SK-N-SH (cell line): ENCODE measurements at regions not wholly inside any gene's neighbourhood (a gene's known extent, or its start where the extent isn't known, plus 50 kb on each side); places are given as distances from the start of the nearest gene placed in this dataset.

Experiments used
- CTCF ChIA-PET: fragments of 300-600, 350-600 bp; formaldehyde crosslinking; extraction: SDS; loops from one replicate; lab custom pipeline; 2021; lab: Yijun Ruan, JAX
- POLR2A ChIA-PET: fragments of 350-600 bp; sonication (Branson Sonifier 250); formaldehyde crosslinking; extraction: SDS; loops from one replicate; lab custom pipeline; 2020; ENCODE audit warnings: antibody characterized with exemption, inconsistent platforms; lab: Yijun Ruan, JAX
- DNase-seq: peaks from one replicate; pipeline ENCODE4 v3.0.0; 2012
- H2AFZ ChIP-seq: fragments of 200-600 bp; sonication (generic); 2 replicates; pipeline ENCODE4 v1.8.1; 2016; ENCODE audit warnings: antibody characterized with exemption, mild to moderate bottlenecking, low read depth
- H3F3A ChIP-seq: fragments of 200-600 bp; sonication (generic); replicated peaks from 2 replicates; pipeline ENCODE3; 2016; ENCODE audit warnings: antibody characterized with exemption, mild to moderate bottlenecking; ENCODE audit not compliant: insufficient read depth
- H3K27ac ChIP-seq, 2 experiments: fragments of 200-500 bp in 1 of 2; fragments of 200-600 bp in 1 of 2; sonication (Bioruptor generic) in 1 of 2; sonication (generic), shearing (Covaris generic) in 1 of 2; 2 replicates each; pipeline versions ENCODE4 v1.5.1 to v1.6.1; 2014 to 2016; ENCODE audit warnings: low read depth in 2 of 2, inconsistent platforms in 1 of 2, low read length in 1 of 2, mild to moderate bottlenecking in 1 of 2, mixed read lengths in 1 of 2
- H3K27me3 ChIP-seq: fragments of 200-600 bp; sonication (generic), shearing (Covaris generic); 2 replicates; pipeline ENCODE4 v1.6.1; 2016; ENCODE audit warnings: mixed run types; ENCODE audit not compliant: insufficient read depth
- H3K36me3 ChIP-seq, 2 experiments: fragments of 200-500 bp in 1 of 2; fragments of 200-600 bp in 1 of 2; sonication (Bioruptor generic) in 1 of 2; sonication (generic) in 1 of 2; replicated peaks in 1 of 2; 2 replicates each; pipeline versions ENCODE3 to v1.5.1; 2014 to 2016; ENCODE audit warnings: low read length in 1 of 2, mild to moderate bottlenecking in 1 of 2; ENCODE audit not compliant: insufficient read depth in 2 of 2, control insufficient read depth in 1 of 2
- H3K4me1 ChIP-seq, 2 experiments: fragments of 200-500 bp in 1 of 2; fragments of 200-600 bp in 1 of 2; sonication (Bioruptor generic) in 1 of 2; sonication (generic), shearing (Covaris generic) in 1 of 2; 2 replicates each; pipeline versions ENCODE4 v1.5.1 to v1.6.1; 2014 to 2016; ENCODE audit warnings: low read depth in 1 of 2, low read length in 1 of 2, mixed run types in 1 of 2; ENCODE audit not compliant: insufficient read depth in 2 of 2, control insufficient read depth in 1 of 2
- H3K4me2 ChIP-seq: fragments of 200-600 bp; sonication (generic), shearing (Covaris generic); 2 replicates; pipeline ENCODE4 v1.6.1; 2017; ENCODE audit warnings: mixed run types
- H3K4me3 ChIP-seq, 2 experiments: fragments of 200-500 bp in 1 of 2; fragments of 200-600 bp in 1 of 2; sonication (Bioruptor generic) in 1 of 2; sonication (generic), shearing (Covaris generic) in 1 of 2; 2 replicates each; pipeline versions ENCODE4 v1.5.1 to v1.8.1; 2014 to 2016; ENCODE audit warnings: low read depth in 2 of 2, inconsistent platforms in 1 of 2, low read length in 1 of 2, mild to moderate bottlenecking in 1 of 2, mixed read lengths in 1 of 2, moderate library complexity in 1 of 2
- H3K79me2 ChIP-seq: fragments of 200-600 bp; sonication (generic); 2 replicates; pipeline ENCODE4 v1.8.1; 2017; ENCODE audit warnings: mild to moderate bottlenecking; ENCODE audit not compliant: insufficient read depth
- H3K9ac ChIP-seq: fragments of 200-600 bp; sonication (generic); 2 replicates; pipeline ENCODE4 v1.6.1; 2017; ENCODE audit warnings: mixed run types
- H3K9me2 ChIP-seq: fragments of 200-600 bp; sonication (generic); 2 replicates; pipeline ENCODE4 v1.6.1; 2017; ENCODE audit warnings: mixed run types
- H3K9me3 ChIP-seq: fragments of 200-600 bp; sonication (generic); 2 replicates; pipeline ENCODE4 v1.6.1; 2017; ENCODE audit warnings: mixed run types, mild to moderate bottlenecking, moderate library complexity
- H4K20me1 ChIP-seq: fragments of 200-600 bp; sonication (generic); 2 replicates; pipeline ENCODE4 v1.6.1; 2017; ENCODE audit warnings: mild to moderate bottlenecking, mixed run types; ENCODE audit not compliant: insufficient read depth
- CHD2 ChIP-seq: fragments of 150-350 bp; IDR thresholded peaks from 2 replicates; pipeline ENCODE4 v1.6.1; 2018; ENCODE audit warnings: low read length; ENCODE audit not compliant: partially characterized antibody
- ELF1 ChIP-seq: IDR thresholded peaks from 2 replicates; pipeline ENCODE4 v1.4.0; 2012
- EP300 ChIP-seq, 2 experiments: IDR thresholded peaks; 2 replicates each; pipeline versions ENCODE4 v1.4.0 to v1.6.1; 2012; ENCODE audit warnings: borderline replicate concordance in 1 of 2, low read depth in 1 of 2, low read length in 1 of 2
- FOXM1 ChIP-seq: IDR thresholded peaks from 2 replicates; pipeline ENCODE4 v1.4.0; 2012; ENCODE audit warnings: low read depth, mild to moderate bottlenecking
- GABPA ChIP-seq: IDR thresholded peaks from 2 replicates; pipeline ENCODE4 v1.4.0; 2012; ENCODE audit warnings: low read depth, mild to moderate bottlenecking
- JUND ChIP-seq: IDR thresholded peaks from 2 replicates; pipeline ENCODE4 v1.4.0; 2012
- MXI1 ChIP-seq: IDR thresholded peaks from 2 replicates; pipeline ENCODE4 v1.6.1; 2012; ENCODE audit warnings: mild to moderate bottlenecking, low read depth, low read length, improper control_type of control experiment
- NFIC ChIP-seq: IDR thresholded peaks from 2 replicates; pipeline ENCODE4 v1.4.0; 2012; ENCODE audit warnings: borderline replicate concordance
- NRF1 ChIP-seq: IDR thresholded peaks from 2 replicates; pipeline ENCODE4 v1.6.1; 2012; ENCODE audit warnings: low read depth, mild to moderate bottlenecking, low read length
- POLR2AphosphoS5 ChIP-seq: IDR thresholded peaks from 2 replicates; pipeline ENCODE4 v1.6.1; 2012; ENCODE audit warnings: low read depth, low read length
- RAD21 ChIP-seq: IDR thresholded peaks from 2 replicates; pipeline ENCODE4 v1.6.1; 2012; ENCODE audit warnings: mild to moderate bottlenecking, low read length
- RCOR1 ChIP-seq: fragments of 150-350 bp; IDR thresholded peaks from 2 replicates; pipeline ENCODE4 v1.6.1; 2017; ENCODE audit warnings: antibody characterized with exemption, low read length
- REST ChIP-seq: IDR thresholded peaks from 2 replicates; pipeline ENCODE4 v1.6.1; 2012; ENCODE audit warnings: mild to moderate bottlenecking, low read depth, low read length, moderate library complexity
- RFX5 ChIP-seq: IDR thresholded peaks from 2 replicates; pipeline ENCODE4 v1.6.1; 2012; ENCODE audit warnings: mild to moderate bottlenecking, improper control_type of control experiment, low read length
- SIN3A ChIP-seq: IDR thresholded peaks from 2 replicates; pipeline ENCODE4 v1.6.1; 2012; ENCODE audit warnings: low read depth, mild to moderate bottlenecking, low read length, moderate library complexity, borderline replicate concordance
- TCF12 ChIP-seq: IDR thresholded peaks from 2 replicates; pipeline ENCODE4 v1.4.0; 2012
- WGBS: methylation state at CpG from one replicate; pipeline ENCODE4 v1.1.6; 2017; ENCODE audit warnings: low lambda C conversion rate; 5-methylcytosine and 5-hydroxymethylcytosine counted together
- TF ChIP-seq, protein P1 (sequence below): fragments of 200-600 bp; sonication (generic); IDR thresholded peaks from 2 replicates; pipeline ENCODE4 v1.6.1; 2017; ENCODE audit warnings: antibody characterized with exemption, mild to moderate bottlenecking, moderate library complexity
- TF ChIP-seq, protein P2 (sequence below): IDR thresholded peaks from 2 replicates; pipeline ENCODE4; 2012
- TF ChIP-seq, protein P3 (sequence below): IDR thresholded peaks from 2 replicates; pipeline ENCODE4 v1.4.0; 2012; ENCODE audit warnings: low read depth
- TF ChIP-seq, protein P4 (sequence below): fragments of 150-350 bp; IDR thresholded peaks from 2 replicates; pipeline ENCODE4 v1.6.1; 2016; ENCODE audit warnings: mild to moderate bottlenecking, low read depth, low read length

GRCh38 chr2:196549052-196549451 lies 90.5 kb upstream of the CCDC150 start:
- no peak for DNase-seq
- no peak for TF ChIP-seq NRF1
- TF ChIP-seq EP300 (IDR thresholded peaks at IDR 0.05; ENCODE audit: borderline replicate concordance in 1 of 2, low read depth in 1 of 2, low read length in 1 of 2) = no peak
- no peak for TF ChIP-seq RCOR1
- TF ChIP-seq JUND = no peak
- no peak for TF ChIP-seq RFX5
- TF ChIP-seq, protein P1, sequence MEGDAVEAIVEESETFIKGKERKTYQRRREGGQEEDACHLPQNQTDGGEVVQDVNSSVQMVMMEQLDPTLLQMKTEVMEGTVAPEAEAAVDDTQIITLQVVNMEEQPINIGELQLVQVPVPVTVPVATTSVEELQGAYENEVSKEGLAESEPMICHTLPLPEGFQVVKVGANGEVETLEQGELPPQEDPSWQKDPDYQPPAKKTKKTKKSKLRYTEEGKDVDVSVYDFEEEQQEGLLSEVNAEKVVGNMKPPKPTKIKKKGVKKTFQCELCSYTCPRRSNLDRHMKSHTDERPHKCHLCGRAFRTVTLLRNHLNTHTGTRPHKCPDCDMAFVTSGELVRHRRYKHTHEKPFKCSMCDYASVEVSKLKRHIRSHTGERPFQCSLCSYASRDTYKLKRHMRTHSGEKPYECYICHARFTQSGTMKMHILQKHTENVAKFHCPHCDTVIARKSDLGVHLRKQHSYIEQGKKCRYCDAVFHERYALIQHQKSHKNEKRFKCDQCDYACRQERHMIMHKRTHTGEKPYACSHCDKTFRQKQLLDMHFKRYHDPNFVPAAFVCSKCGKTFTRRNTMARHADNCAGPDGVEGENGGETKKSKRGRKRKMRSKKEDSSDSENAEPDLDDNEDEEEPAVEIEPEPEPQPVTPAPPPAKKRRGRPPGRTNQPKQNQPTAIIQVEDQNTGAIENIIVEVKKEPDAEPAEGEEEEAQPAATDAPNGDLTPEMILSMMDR = no peak
- TF ChIP-seq RAD21 = no peak
- TF ChIP-seq ELF1 = no peak
- no peak for TF ChIP-seq TCF12
- TF ChIP-seq, protein P2, sequence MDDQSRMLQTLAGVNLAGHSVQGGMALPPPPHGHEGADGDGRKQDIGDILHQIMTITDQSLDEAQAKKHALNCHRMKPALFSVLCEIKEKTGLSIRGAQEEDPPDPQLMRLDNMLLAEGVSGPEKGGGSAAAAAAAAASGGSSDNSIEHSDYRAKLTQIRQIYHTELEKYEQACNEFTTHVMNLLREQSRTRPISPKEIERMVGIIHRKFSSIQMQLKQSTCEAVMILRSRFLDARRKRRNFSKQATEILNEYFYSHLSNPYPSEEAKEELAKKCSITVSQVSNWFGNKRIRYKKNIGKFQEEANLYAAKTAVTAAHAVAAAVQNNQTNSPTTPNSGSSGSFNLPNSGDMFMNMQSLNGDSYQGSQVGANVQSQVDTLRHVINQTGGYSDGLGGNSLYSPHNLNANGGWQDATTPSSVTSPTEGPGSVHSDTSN = no peak
- no peak for TF ChIP-seq SIN3A
- no peak for TF ChIP-seq MXI1
- TF ChIP-seq FOXM1 = no peak
- TF ChIP-seq GABPA = no peak
- TF ChIP-seq, protein P3, sequence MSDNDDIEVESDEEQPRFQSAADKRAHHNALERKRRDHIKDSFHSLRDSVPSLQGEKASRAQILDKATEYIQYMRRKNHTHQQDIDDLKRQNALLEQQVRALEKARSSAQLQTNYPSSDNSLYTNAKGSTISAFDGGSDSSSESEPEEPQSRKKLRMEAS = no peak
- no peak for TF ChIP-seq POLR2AphosphoS5
- no peak for TF ChIP-seq CHD2
- TF ChIP-seq, protein P4, sequence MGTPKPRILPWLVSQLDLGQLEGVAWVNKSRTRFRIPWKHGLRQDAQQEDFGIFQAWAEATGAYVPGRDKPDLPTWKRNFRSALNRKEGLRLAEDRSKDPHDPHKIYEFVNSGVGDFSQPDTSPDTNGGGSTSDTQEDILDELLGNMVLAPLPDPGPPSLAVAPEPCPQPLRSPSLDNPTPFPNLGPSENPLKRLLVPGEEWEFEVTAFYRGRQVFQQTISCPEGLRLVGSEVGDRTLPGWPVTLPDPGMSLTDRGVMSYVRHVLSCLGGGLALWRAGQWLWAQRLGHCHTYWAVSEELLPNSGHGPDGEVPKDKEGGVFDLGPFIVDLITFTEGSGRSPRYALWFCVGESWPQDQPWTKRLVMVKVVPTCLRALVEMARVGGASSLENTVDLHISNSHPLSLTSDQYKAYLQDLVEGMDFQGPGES = no peak
- TF ChIP-seq NFIC = no peak
- no peak for TF ChIP-seq REST
- Histone ChIP-seq H3K9me3 (no peaks in the 10 kb centered on the region), H3K4me2 (no peak overlapping the region), H3K27ac (no peak overlapping the region), H3K36me3 (no peaks in the 10 kb centered on the region), H4K20me1 (no peaks in the 10 kb centered on the region), H3K27me3 (no peaks in the 10 kb centered on the region), H3K79me2 (no peaks in the 10 kb centered on the region; the same call in 1 of the 2 replicates), H3F3A (no peaks in the 10 kb centered on the region), H3K4me1 (no peaks in the 10 kb centered on the region), H2AFZ (no peak overlapping the region), H3K9ac (no peak overlapping the region), H3K4me3 (no peak overlapping the region), H3K9me2 (no peaks in the 10 kb centered on the region)
- ChIA-PET CTCF (interaction anchor here (1.3 kb wide), 1 partner anchor 95 kb away, joined by 3 read pairs; no protein-coding TSS in a partner anchor), POLR2A (no interaction called here)
- 92% methylated on average over 3 of the region's 3 CpGs for WGBS
